NCI-H2107 (cell line): ENCODE measurements at regions not wholly inside any gene's neighbourhood (a gene's known extent, or its start where the extent isn't known, plus 50 kb on each side); places are given as distances from the start of the nearest gene placed in this dataset.

Experiments
- DNase-seq: peaks from one replicate; lab custom pipeline; 2025; lab: John Stamatoyannopoulos, UW

- no peak for DNase-seq
These were observed 151.8 kb downstream of the TBX5 start for GRCh38 chr12:114253976-114254778.

- no peak for DNase-seq
These were observed 157.4 kb downstream of the TBX5 start for GRCh38 chr12:114248527-114248926.

- no peak for DNase-seq
These were observed 160.4 kb downstream of the TBX5 start for GRCh38 chr12:114245555-114245954.

- no peak for DNase-seq
These were observed 163.9 kb downstream of the TBX5 start for GRCh38 chr12:114241973-114242434.

GRCh38 chr12:114240288-114240687 is 165.7 kb downstream of the TBX5 start:
- no peak for DNase-seq

GRCh38 chr12:114238808-114239207 is 167.1 kb downstream of the TBX5 start:
- DNase-seq = no peak

- no peak for DNase-seq
These were observed 168.7 kb downstream of the TBX5 start for GRCh38 chr12:114237230-114237629.

- DNase-seq = no peak
These were observed 173.8 kb downstream of the TBX5 start for GRCh38 chr12:114232187-114232586.

- no peak for DNase-seq
These were observed 176.8 kb downstream of the TBX5 start for GRCh38 chr12:114229150-114229549.

GRCh38 chr12:114226241-114226928 is 179.6 kb downstream of the TBX5 start:
- DNase-seq = no peak

GRCh38 chr12:114221957-114222630 is 183.8 kb downstream of the TBX5 start:
- no peak for DNase-seq

- no peak for DNase-seq
These were observed 184.7 kb downstream of the TBX5 start for GRCh38 chr12:114221136-114221833.

- DNase-seq = no peak
These were observed 185.6 kb downstream of the TBX5 start for GRCh38 chr12:114220311-114220710.

GRCh38 chr12:114218136-114218535 is 187.8 kb downstream of the TBX5 start:
- DNase-seq = no peak

- DNase-seq = no peak
These were observed 190.2 kb downstream of the TBX5 start for GRCh38 chr12:114215746-114216145.

GRCh38 chr12:114213055-114213581 is 192.8 kb downstream of the TBX5 start:
- no peak for DNase-seq

GRCh38 chr12:114209861-114210260 is 196.1 kb downstream of the TBX5 start:
- DNase-seq = peak; percentile 25

GRCh38 chr12:114206525-114206924 is 199.4 kb downstream of the TBX5 start:
- no peak for DNase-seq

- DNase-seq = no peak
These were observed 204.2 kb downstream of the TBX5 start for GRCh38 chr12:114201794-114202193.

GRCh38 chr12:114194956-114195355 is 211.0 kb downstream of the TBX5 start:
- DNase-seq = no peak

- DNase-seq = no peak
These were observed 211.9 kb downstream of the TBX5 start for GRCh38 chr12:114194066-114194465.

- DNase-seq = no peak
These were observed 212.5 kb downstream of the TBX5 start for GRCh38 chr12:114193474-114193873.
